ENCODE measurements at regions not wholly inside any gene's neighbourhood (a gene's known extent, or its start where the extent isn't known, plus 50 kb on each side); places are given as distances from the start of the nearest gene placed in this dataset.

- DNase-seq (ENCODE audit: low spot score) (no peak), ATAC-seq (no peak)
- no peak overlapping the region for H3K4me3 Mint-ChIP-seq
- H3K4me1 Mint-ChIP-seq: 0 out of 2 replicates have a peak, but pooled peaks cover 3% of the 10 kb centered on the region
- no peaks in the 10 kb centered on the region for H3K9me3 Mint-ChIP-seq
- no peaks in the 10 kb centered on the region for H3K27me3 Mint-ChIP-seq (ENCODE audit: low read depth)
- no peak for TF ChIP-seq TCF7 (CRISPR knock-in tag; IDR thresholded peaks at IDR 0.05; ENCODE audit: low read depth)
- TF ChIP-seq AFF4 (CRISPR knock-in tag; IDR thresholded peaks at IDR 0.05; ENCODE audit: borderline replicate concordance): no peak
- TF ChIP-seq ZNF121 (CRISPR knock-in tag; IDR thresholded peaks at IDR 0.05): no peak
- TF ChIP-seq SP1 (CRISPR knock-in tag; conservative IDR thresholded peaks at IDR 0.05): no peak
- no peak for TF ChIP-seq MYBL2 (CRISPR knock-in tag; IDR thresholded peaks at IDR 0.05)
- no peak for TF ChIP-seq GABPB1 (CRISPR knock-in tag; IDR thresholded peaks at IDR 0.05)
- TF ChIP-seq CDX4 (CRISPR knock-in tag; IDR thresholded peaks at IDR 0.05; ENCODE audit: borderline replicate concordance): no peak
- no peak for TF ChIP-seq MLX (CRISPR knock-in tag; IDR thresholded peaks at IDR 0.05)
- no peak for TF ChIP-seq PRRX2 (CRISPR knock-in tag; IDR thresholded peaks at IDR 0.05)
- no peak for TF ChIP-seq ZBTB21 (CRISPR knock-in tag; IDR thresholded peaks at IDR 0.05; ENCODE audit: borderline replicate concordance)
- TF ChIP-seq ZNF281 (CRISPR knock-in tag; IDR thresholded peaks at IDR 0.05): no peak
- no peak for TF ChIP-seq CREB1 (CRISPR knock-in tag; IDR thresholded peaks at IDR 0.05)
- TF ChIP-seq PREB (CRISPR knock-in tag; IDR thresholded peaks at IDR 0.05; ENCODE audit: borderline replicate concordance): no peak
- H3K27ac Mint-ChIP-seq: no peak overlapping the region
- ChIA-PET POLR2A (no interaction called here), CTCF (no interaction called here)
- H3K36me3 Mint-ChIP-seq: no peaks in the 10 kb centered on the region
These were observed 828.6 kb upstream of the NR2F2 start for GRCh38 chr15:95501865-95502264.

- POLR2A ChIA-PET: no interaction called here
- CTCF ChIA-PET: no interaction called here
- H3K4me1 Mint-ChIP-seq: no peaks in the 10 kb centered on the region
- no peak for DNase-seq (ENCODE audit: low spot score)
- no peaks in the 10 kb centered on the region for H3K36me3 Mint-ChIP-seq
- H3K27me3 Mint-ChIP-seq (ENCODE audit: low read depth): no peaks in the 10 kb centered on the region
- no peak overlapping the region for H3K27ac Mint-ChIP-seq
- H3K4me3 Mint-ChIP-seq: no peak overlapping the region
- H3K9me3 Mint-ChIP-seq: no peaks in the 10 kb centered on the region
- no peak for ATAC-seq
- no peak for TF ChIP-seq HMGXB4 (CRISPR knock-in tag; IDR thresholded peaks at IDR 0.05)
- TF ChIP-seq AR (CRISPR knock-in tag; IDR thresholded peaks at IDR 0.05): no peak
- TF ChIP-seq STAT6 (CRISPR knock-in tag; conservative IDR thresholded peaks at IDR 0.05; ENCODE audit: low read depth): no peak
- no peak for TF ChIP-seq MLX (CRISPR knock-in tag; IDR thresholded peaks at IDR 0.05)
- TF ChIP-seq ZNF671 (CRISPR knock-in tag; IDR thresholded peaks at IDR 0.05): no peak
- TF ChIP-seq SMAD3 (CRISPR knock-in tag; IDR thresholded peaks at IDR 0.05; ENCODE audit: borderline replicate concordance): no peak
These were observed 827.4 kb upstream of the NR2F2 start for GRCh38 chr15:95503107-95503506.
